ENCODE measurements at regions not wholly inside any gene's neighbourhood (a gene's known extent, or its start where the extent isn't known, plus 50 kb on each side); places are given as distances from the start of the nearest gene placed in this dataset.

DNA sequence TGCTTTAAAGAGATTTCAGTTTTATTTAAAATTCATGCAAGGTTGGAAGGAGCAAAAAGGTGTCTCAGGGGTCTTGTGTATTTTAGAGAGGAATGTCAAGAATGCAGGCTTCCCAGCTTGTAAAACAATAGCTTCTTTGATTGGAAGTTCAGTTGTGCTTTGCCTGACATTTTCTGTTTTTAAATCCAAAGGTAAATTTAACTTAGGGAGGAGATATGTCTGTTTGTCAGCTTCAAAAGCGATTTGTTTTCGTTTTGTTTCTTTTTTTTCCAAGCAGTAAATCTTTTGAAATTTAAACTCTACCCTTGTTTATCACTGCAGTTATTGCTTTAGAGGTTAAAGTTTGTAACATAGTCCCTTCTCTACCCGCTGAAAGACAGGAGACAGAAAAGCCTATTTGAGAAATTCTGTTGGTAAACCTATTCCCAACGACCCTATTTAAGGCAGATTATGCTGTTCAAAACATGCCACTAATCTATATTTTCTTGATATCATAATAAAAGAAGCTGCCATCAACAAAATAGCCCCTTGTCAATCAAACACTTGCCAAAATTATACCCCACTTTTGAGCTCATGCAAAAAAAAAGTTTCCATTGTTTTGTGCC is 639.6 kb downstream of the IRS1 start:
- no peak for DNase-seq
- ATAC-seq (ENCODE audit: poor library complexity) = no peak
- Histone ChIP-seq H3K27ac (ENCODE audit: low read depth in 1 of 2, low read length in 2 of 2) (no peak overlapping the region), H3K4me3 (ENCODE audit: low read length) (no peak overlapping the region), H3K27me3 (ENCODE audit: control insufficient read depth in 1 of 2, insufficient read depth in 2 of 2, low read length in 2 of 2) (no peaks in the 10 kb centered on the region), H3K4me1 (ENCODE audit: insufficient read depth, low read length) (no peaks in the 10 kb centered on the region), H3K36me3 (ENCODE audit: insufficient read depth, low read length) (no peaks in the 10 kb centered on the region), H3K9me3 (ENCODE audit: control insufficient read depth in 1 of 2, insufficient read depth in 1 of 2, low read length in 2 of 2) (no peaks in the 10 kb centered on the region)
- Mint-ChIP-seq H3K27ac (no peak overlapping the region), H3K4me1 (ENCODE audit: low read depth) (no peaks in the 10 kb centered on the region), H3K9me3 (no peaks in the 10 kb centered on the region), H3K36me3 (ENCODE audit: low read depth) (no peaks in the 10 kb centered on the region), H3K27me3 (peaks cover 28% of the 10 kb centered on the region), H3K4me3 (no peak overlapping the region)
- TF ChIP-seq, protein P1, sequence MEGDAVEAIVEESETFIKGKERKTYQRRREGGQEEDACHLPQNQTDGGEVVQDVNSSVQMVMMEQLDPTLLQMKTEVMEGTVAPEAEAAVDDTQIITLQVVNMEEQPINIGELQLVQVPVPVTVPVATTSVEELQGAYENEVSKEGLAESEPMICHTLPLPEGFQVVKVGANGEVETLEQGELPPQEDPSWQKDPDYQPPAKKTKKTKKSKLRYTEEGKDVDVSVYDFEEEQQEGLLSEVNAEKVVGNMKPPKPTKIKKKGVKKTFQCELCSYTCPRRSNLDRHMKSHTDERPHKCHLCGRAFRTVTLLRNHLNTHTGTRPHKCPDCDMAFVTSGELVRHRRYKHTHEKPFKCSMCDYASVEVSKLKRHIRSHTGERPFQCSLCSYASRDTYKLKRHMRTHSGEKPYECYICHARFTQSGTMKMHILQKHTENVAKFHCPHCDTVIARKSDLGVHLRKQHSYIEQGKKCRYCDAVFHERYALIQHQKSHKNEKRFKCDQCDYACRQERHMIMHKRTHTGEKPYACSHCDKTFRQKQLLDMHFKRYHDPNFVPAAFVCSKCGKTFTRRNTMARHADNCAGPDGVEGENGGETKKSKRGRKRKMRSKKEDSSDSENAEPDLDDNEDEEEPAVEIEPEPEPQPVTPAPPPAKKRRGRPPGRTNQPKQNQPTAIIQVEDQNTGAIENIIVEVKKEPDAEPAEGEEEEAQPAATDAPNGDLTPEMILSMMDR (IDR thresholded peaks at IDR 0.05) = no peak
- CTCF ChIA-PET = interaction anchor here (0.8 kb wide), 1 partner anchor 55 kb away, joined by 3 read pairs; no protein-coding TSS in a partner anchor
- POLR2A ChIA-PET = no interaction called here
- intact Hi-C loops (cut with DNase I, micrococcal nuclease) = no loop called here

- Mint-ChIP-seq H3K9me3 (no peaks in the 10 kb centered on the region), H3K27ac (no peak overlapping the region), H3K36me3 (ENCODE audit: low read depth) (no peaks in the 10 kb centered on the region), H3K4me3 (no peak overlapping the region), H3K4me1 (ENCODE audit: low read depth) (no peaks in the 10 kb centered on the region), H3K27me3 (peaks cover 33% of the 10 kb centered on the region)
- H3K4me3 ChIP-seq (ENCODE audit: low read length) = no peak overlapping the region
- H3K27ac ChIP-seq (ENCODE audit: low read depth in 1 of 2, low read length in 2 of 2) = no peak overlapping the region
- H3K27me3 ChIP-seq (ENCODE audit: control insufficient read depth in 1 of 2, insufficient read depth in 2 of 2, low read length in 2 of 2) = no peaks in the 10 kb centered on the region
- no peaks in the 10 kb centered on the region for H3K36me3 ChIP-seq (ENCODE audit: insufficient read depth, low read length)
- H3K4me1 ChIP-seq (ENCODE audit: insufficient read depth, low read length) = no peaks in the 10 kb centered on the region
- ChIA-PET CTCF (no interaction called here), POLR2A (no interaction called here)
- ATAC-seq (ENCODE audit: poor library complexity) = no peak
- no peaks in the 10 kb centered on the region for H3K9me3 ChIP-seq (ENCODE audit: control insufficient read depth in 1 of 2, insufficient read depth in 1 of 2, low read length in 2 of 2)
- DNase-seq = no peak
- intact Hi-C loops (cut with DNase I, micrococcal nuclease) = no loop called here
- TF ChIP-seq, protein P1 (IDR thresholded peaks at IDR 0.05) = no peak
Observed at GRCh38 chr2:226158940-226159339, 640.7 kb downstream of the IRS1 start.

- CTCF ChIA-PET = no interaction called here
- Histone ChIP-seq H3K36me3 (ENCODE audit: insufficient read depth, low read length) (no peaks in the 10 kb centered on the region), H3K4me3 (ENCODE audit: low read length) (no peak overlapping the region), H3K9me3 (ENCODE audit: control insufficient read depth in 1 of 2, insufficient read depth in 1 of 2, low read length in 2 of 2) (no peaks in the 10 kb centered on the region), H3K27ac (ENCODE audit: low read depth in 1 of 2, low read length in 2 of 2) (no peak overlapping the region), H3K4me1 (ENCODE audit: insufficient read depth, low read length) (no peaks in the 10 kb centered on the region), H3K27me3 (ENCODE audit: control insufficient read depth in 1 of 2, insufficient read depth in 2 of 2, low read length in 2 of 2) (no peaks in the 10 kb centered on the region)
- no peak for ATAC-seq (ENCODE audit: poor library complexity)
- no peaks in the 10 kb centered on the region for H3K9me3 Mint-ChIP-seq
- intact Hi-C loops (cut with DNase I, micrococcal nuclease) = no loop called here
- H3K36me3 Mint-ChIP-seq (ENCODE audit: low read depth) = no peaks in the 10 kb centered on the region
- POLR2A ChIA-PET = no interaction called here
- H3K4me3 Mint-ChIP-seq = no peak overlapping the region
- H3K27me3 Mint-ChIP-seq = peaks cover 33% of the 10 kb centered on the region
- TF ChIP-seq, protein P1 (IDR thresholded peaks at IDR 0.05) = no peak
- no peaks in the 10 kb centered on the region for H3K4me1 Mint-ChIP-seq (ENCODE audit: low read depth)
- DNase-seq = no peak
- no peak overlapping the region for H3K27ac Mint-ChIP-seq
Observed at GRCh38 chr2:226158229-226158628, 641.4 kb downstream of the IRS1 start.
